Keratinocyte (primary cell): ENCODE measurements at regions not wholly inside any gene's neighbourhood (a gene's known extent, or its start where the extent isn't known, plus 50 kb on each side); places are given as distances from the start of the nearest gene placed in this dataset.
A peak's percentile ranks its signal among the peaks of the same experiment; 100 is the strongest.

Experiments
- DNase-seq: peaks from one replicate; pipeline ENCODE4 v3.0.0-alpha.2; 2011; ENCODE audit warnings: low read depth, missing footprints, low spot score
- FAIRE-seq: peaks from 2 replicates; lab custom pipeline; 2011; peaks lifted over from hg19 to GRCh38; lab: Jason Lieb, UNC
- H2AFZ ChIP-seq: 2 replicates; pipeline ENCODE4 v1.6.0; 2012; ENCODE audit warnings: low read length, control low read depth, inconsistent platforms; ENCODE audit not compliant: control insufficient read depth
- H3K27ac ChIP-seq: 2 replicates; pipeline ENCODE4 v1.5.1; 2011; ENCODE audit warnings: low read length; ENCODE audit not compliant: control insufficient read depth, insufficient read depth
- H3K27me3 ChIP-seq: 3 replicates; pipeline ENCODE4 v1.6.0; 2011; ENCODE audit warnings: low read length; ENCODE audit not compliant: control insufficient read depth, insufficient read depth; ENCODE audit errors: extremely low read depth
- H3K36me3 ChIP-seq, 2 experiments: 2 replicates in 1 of 2; 3 replicates in 1 of 2; pipeline ENCODE4 v1.5.1; 2011; ENCODE audit warnings: low read length in 2 of 2, mild to moderate bottlenecking in 1 of 2; ENCODE audit not compliant: control insufficient read depth in 2 of 2, insufficient read depth in 2 of 2; ENCODE audit errors: extremely low read depth in 1 of 2
- H3K4me1 ChIP-seq: 3 replicates; pipeline ENCODE4 v1.5.1; 2011; ENCODE audit warnings: low read length; ENCODE audit not compliant: control insufficient read depth, insufficient read depth; ENCODE audit errors: extremely low read depth
- H3K4me2 ChIP-seq: 3 replicates; pipeline ENCODE4 v1.6.0; 2011; ENCODE audit warnings: low read depth, low read length; ENCODE audit not compliant: control insufficient read depth, insufficient read depth; ENCODE audit errors: extremely low read depth
- H3K4me3 ChIP-seq, 3 experiments: fragments of 200-600 bp in 1 of 3; sonication (generic) in 1 of 3; 2 replicates in 2 of 3; 3 replicates in 1 of 3; pipeline ENCODE4 v1.5.1; 2011 to 2016; ENCODE audit warnings: low read length in 3 of 3, mild to moderate bottlenecking in 3 of 3, control low read depth in 2 of 3, inconsistent platforms in 1 of 3, low read depth in 1 of 3, mixed read lengths in 1 of 3, mixed run types in 1 of 3, moderate library complexity in 1 of 3; ENCODE audit not compliant: control insufficient read depth in 2 of 3, insufficient read depth in 2 of 3; ENCODE audit errors: extremely low read depth in 1 of 3
- H3K79me2 ChIP-seq: 2 replicates; pipeline ENCODE4 v1.6.0; 2012; ENCODE audit warnings: low read length; ENCODE audit not compliant: control insufficient read depth, insufficient read depth
- H3K9ac ChIP-seq: 3 replicates; pipeline ENCODE4 v1.6.0; 2011; ENCODE audit warnings: low read length; ENCODE audit not compliant: control insufficient read depth, insufficient read depth; ENCODE audit errors: extremely low read depth
- H3K9me1 ChIP-seq: 3 replicates; pipeline ENCODE4 v1.6.0; 2011; ENCODE audit warnings: low read length; ENCODE audit not compliant: control insufficient read depth, insufficient read depth; ENCODE audit errors: extremely low read depth
- H3K9me3 ChIP-seq: 2 replicates; pipeline ENCODE4 v1.5.1; 2012; ENCODE audit warnings: low read depth, low read length; ENCODE audit not compliant: control insufficient read depth
- H4K20me1 ChIP-seq: 3 replicates; pipeline ENCODE4 v1.6.0; 2011; ENCODE audit warnings: low read length; ENCODE audit not compliant: control insufficient read depth, insufficient read depth; ENCODE audit errors: extremely low read depth
- EZH2 ChIP-seq: IDR thresholded peaks from one replicate; pipeline ENCODE4 v1.6.1; 2012; ENCODE audit warnings: inconsistent platforms, mild to moderate bottlenecking, low read length, moderate library complexity
- dilution Hi-C: fragments of 300-500 bp; cut with MboI; formaldehyde crosslinking; loops from one replicate; pipeline ENCODE4 v1.7.0; 2020; ENCODE audit warnings: low sequenced_read_pairs; ENCODE audit not compliant: extremely low pct_ligation_motif_present
- TF ChIP-seq, protein P1 (sequence below), 3 experiments: IDR thresholded peaks in 1 of 3; conservative IDR thresholded peaks in 1 of 3; optimal IDR thresholded peaks in 1 of 3; 2 replicates in 2 of 3; 3 replicates in 1 of 3; pipeline versions ENCODE3 to v1.5.1; 2011; ENCODE audit warnings: low read length in 3 of 3, mild to moderate bottlenecking in 3 of 3, moderate library complexity in 2 of 3, control low read depth in 1 of 3, inconsistent platforms in 1 of 3; ENCODE audit not compliant: insufficient read depth in 2 of 3; ENCODE audit errors: extremely low read depth in 1 of 3

DNA sequence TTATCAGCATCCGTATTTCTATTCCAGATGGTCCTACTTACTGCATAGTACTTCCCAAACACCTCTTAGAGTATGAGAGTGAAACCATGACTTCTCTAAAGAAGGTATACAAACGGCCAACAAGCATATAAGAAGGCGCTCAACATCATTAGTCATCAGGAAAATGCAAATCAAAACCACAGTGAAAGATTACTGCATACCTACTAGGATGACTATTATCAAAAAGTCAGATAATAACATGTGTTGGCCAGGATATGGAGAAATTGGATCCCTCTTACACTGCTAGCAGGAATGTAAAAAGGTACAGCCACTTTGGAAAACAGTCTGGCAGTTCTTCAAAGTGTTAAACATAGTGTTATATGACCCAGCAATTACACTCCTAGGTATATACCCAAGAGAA is 215.3 kb upstream of the CXorf66 start:
- H3K27me3 ChIP-seq, result no peaks in the 10 kb centered on the region
- H4K20me1 ChIP-seq, result no peaks in the 10 kb centered on the region
- no peaks in the 10 kb centered on the region for H3K36me3 ChIP-seq
- H3K9me3 ChIP-seq, result no peaks in the 10 kb centered on the region
- dilution Hi-C loops, result no loop called here
- H3K9me1 ChIP-seq, result no peaks in the 10 kb centered on the region
- no peak overlapping the region for H2AFZ ChIP-seq
- no peaks in the 10 kb centered on the region for H3K79me2 ChIP-seq
- no peak overlapping the region for H3K4me3 ChIP-seq
- TF ChIP-seq, protein P1, sequence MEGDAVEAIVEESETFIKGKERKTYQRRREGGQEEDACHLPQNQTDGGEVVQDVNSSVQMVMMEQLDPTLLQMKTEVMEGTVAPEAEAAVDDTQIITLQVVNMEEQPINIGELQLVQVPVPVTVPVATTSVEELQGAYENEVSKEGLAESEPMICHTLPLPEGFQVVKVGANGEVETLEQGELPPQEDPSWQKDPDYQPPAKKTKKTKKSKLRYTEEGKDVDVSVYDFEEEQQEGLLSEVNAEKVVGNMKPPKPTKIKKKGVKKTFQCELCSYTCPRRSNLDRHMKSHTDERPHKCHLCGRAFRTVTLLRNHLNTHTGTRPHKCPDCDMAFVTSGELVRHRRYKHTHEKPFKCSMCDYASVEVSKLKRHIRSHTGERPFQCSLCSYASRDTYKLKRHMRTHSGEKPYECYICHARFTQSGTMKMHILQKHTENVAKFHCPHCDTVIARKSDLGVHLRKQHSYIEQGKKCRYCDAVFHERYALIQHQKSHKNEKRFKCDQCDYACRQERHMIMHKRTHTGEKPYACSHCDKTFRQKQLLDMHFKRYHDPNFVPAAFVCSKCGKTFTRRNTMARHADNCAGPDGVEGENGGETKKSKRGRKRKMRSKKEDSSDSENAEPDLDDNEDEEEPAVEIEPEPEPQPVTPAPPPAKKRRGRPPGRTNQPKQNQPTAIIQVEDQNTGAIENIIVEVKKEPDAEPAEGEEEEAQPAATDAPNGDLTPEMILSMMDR (optimal IDR thresholded peaks at IDR 0.05 in 1 of 3, IDR thresholded peaks at IDR 0.05 in 1 of 3, conservative IDR thresholded peaks at IDR 0.05 in 1 of 3; ENCODE audit: extremely low read depth in 1 of 3, insufficient read depth in 2 of 3, low read length in 3 of 3), result no peak
- no peak for TF ChIP-seq EZH2
- peak overlapping the region; percentile 53 for H3K27ac ChIP-seq
- peaks cover 19% of the 10 kb centered on the region for H3K4me1 ChIP-seq
- peak; percentile 85 for FAIRE-seq
- DNase-seq, result peak; percentile 46
- no peak overlapping the region for H3K9ac ChIP-seq
- peak overlapping the region; percentile 63 for H3K4me2 ChIP-seq

DNA sequence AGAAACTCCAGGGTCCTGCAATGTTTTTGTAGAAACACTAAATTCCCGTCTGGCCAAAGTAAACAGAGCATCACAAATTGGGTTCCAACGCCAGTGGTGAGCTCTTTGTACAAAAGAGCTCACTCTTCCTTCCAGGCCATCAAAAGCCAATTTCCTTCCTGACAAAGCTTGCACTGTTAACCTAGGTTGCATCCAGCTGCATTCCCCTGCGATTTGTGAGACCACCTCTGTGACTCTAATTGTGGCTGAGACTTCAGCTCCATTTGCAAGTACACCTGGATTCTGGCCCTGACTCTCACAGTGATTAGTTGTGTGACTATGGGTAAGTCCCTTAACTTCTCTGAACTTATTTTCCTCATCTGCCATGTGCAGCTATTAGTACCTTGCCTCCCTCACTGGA is 212.5 kb upstream of the CXorf66 start:
- H3K27ac ChIP-seq, result no peak overlapping the region
- no peaks in the 10 kb centered on the region for H3K9me3 ChIP-seq
- no peaks in the 10 kb centered on the region for H3K9me1 ChIP-seq
- peaks cover 19% of the 10 kb centered on the region for H3K4me1 ChIP-seq
- no peaks in the 10 kb centered on the region for H3K36me3 ChIP-seq
- H2AFZ ChIP-seq, result no peak overlapping the region
- no peak for TF ChIP-seq EZH2
- TF ChIP-seq, protein P1 (optimal IDR thresholded peaks at IDR 0.05 in 1 of 3, IDR thresholded peaks at IDR 0.05 in 1 of 3, conservative IDR thresholded peaks at IDR 0.05 in 1 of 3; ENCODE audit: extremely low read depth in 1 of 3, insufficient read depth in 2 of 3, low read length in 3 of 3), result no peak
- DNase-seq, result no peak
- H3K4me3 ChIP-seq, result no peak overlapping the region
- no peaks in the 10 kb centered on the region for H4K20me1 ChIP-seq
- H3K79me2 ChIP-seq, result no peaks in the 10 kb centered on the region
- no peak for FAIRE-seq
- H3K9ac ChIP-seq, result no peak overlapping the region
- dilution Hi-C loops, result no loop called here
- no peaks in the 10 kb centered on the region for H3K27me3 ChIP-seq
- no peak overlapping the region for H3K4me2 ChIP-seq
